GM23338 (cell line): ENCODE measurements at regions not wholly inside any gene's neighbourhood (a gene's known extent, or its start where the extent isn't known, plus 50 kb on each side); places are given as distances from the start of the nearest gene placed in this dataset.

Experiments used
- ATAC-seq: fragments of 200-7000 bp; cut with Tn5 transposase; 3 replicates; pipeline ENCODE4 v1.9.1; 2020
- DNase-seq: peaks from one replicate; pipeline ENCODE4 v3.0.0-alpha.2; 2015; ENCODE audit warnings: low spot score
- H2AFZ ChIP-seq: fragments of 200-600 bp; sonication (generic); 2 replicates; pipeline ENCODE4 v1.8.0; 2016; ENCODE audit warnings: antibody characterized with exemption, mild to moderate bottlenecking, moderate library complexity
- H3F3A ChIP-seq: fragments of 200-600 bp; sonication (generic); replicated peaks from 2 replicates; pipeline ENCODE4 v1.8.0; 2017; ENCODE audit warnings: antibody characterized with exemption, mixed run types, low read depth
- H3K27ac ChIP-seq: fragments of 200-600 bp; sonication (generic); 2 replicates; pipeline ENCODE4 v1.6.1; 2016; ENCODE audit warnings: low read depth
- H3K27me3 ChIP-seq: fragments of 200-600 bp; sonication (generic); 2 replicates; pipeline ENCODE4 v1.8.0; 2016; ENCODE audit warnings: mild to moderate bottlenecking, mixed run types, moderate library complexity; ENCODE audit not compliant: insufficient read depth
- H3K36me3 ChIP-seq: fragments of 200-600 bp; sonication (generic); 2 replicates; pipeline ENCODE4 v1.8.0; 2016; ENCODE audit warnings: mild to moderate bottlenecking; ENCODE audit not compliant: insufficient read depth
- H3K4me1 ChIP-seq: fragments of 200-600 bp; sonication (generic); 2 replicates; pipeline ENCODE4 v1.8.0; 2016; ENCODE audit warnings: mild to moderate bottlenecking, moderate library complexity; ENCODE audit not compliant: insufficient read depth
- H3K4me2 ChIP-seq: fragments of 200-600 bp; sonication (generic); 2 replicates; pipeline ENCODE4 v1.7.1; 2017; ENCODE audit warnings: mixed run types
- H3K4me3 ChIP-seq: fragments of 200-600 bp; sonication (generic); 2 replicates; pipeline ENCODE4 v1.6.1; 2016; ENCODE audit warnings: mixed run types
- H3K79me2 ChIP-seq: fragments of 200-600 bp; sonication (generic); replicated peaks from 2 replicates; pipeline ENCODE4 v1.8.0; 2017; ENCODE audit warnings: mild to moderate bottlenecking; ENCODE audit not compliant: insufficient read depth
- H3K9me2 ChIP-seq: fragments of 200-600 bp; sonication (generic); 2 replicates; pipeline ENCODE4 v1.8.0; 2017; ENCODE audit not compliant: insufficient read depth
- H4K20me1 ChIP-seq: fragments of 200-600 bp; sonication (generic); replicated peaks from 2 replicates; pipeline ENCODE4 v1.8.0; 2017; ENCODE audit warnings: mild to moderate bottlenecking; ENCODE audit not compliant: insufficient read depth
- H3K27ac Mint-ChIP-seq: 2 replicates; pipeline ENCODE4 v1.8.0; 2020; ENCODE audit warnings: inconsistent platforms, mild to moderate bottlenecking, moderate library complexity, mixed read lengths
- H3K27me3 Mint-ChIP-seq: 3 replicates; pipeline ENCODE4 v1.8.0; 2022; ENCODE audit warnings: low read depth, mild to moderate bottlenecking, moderate library complexity, mixed read lengths, inconsistent platforms; ENCODE audit not compliant: insufficient read depth, poor library complexity
- H3K36me3 Mint-ChIP-seq: 3 replicates; pipeline ENCODE4 v1.8.0; 2021; ENCODE audit warnings: low read depth, mild to moderate bottlenecking, inconsistent platforms, moderate library complexity, mixed read lengths
- H3K4me1 Mint-ChIP-seq: 3 replicates; pipeline ENCODE4 v1.8.0; 2020; ENCODE audit warnings: mild to moderate bottlenecking, inconsistent platforms, mixed read lengths
- H3K4me3 Mint-ChIP-seq: 3 replicates; pipeline ENCODE4 v1.8.0; 2021; ENCODE audit warnings: moderate library complexity, mild to moderate bottlenecking, inconsistent platforms, mixed read lengths
- H3K9me3 Mint-ChIP-seq: 3 replicates; pipeline ENCODE4 v1.8.0; 2020; ENCODE audit warnings: moderate library complexity, mild to moderate bottlenecking, inconsistent platforms, mixed read lengths
- ETS1 ChIP-seq: IDR thresholded peaks from 2 replicates; pipeline ENCODE4 v1.6.1; 2016; ENCODE audit warnings: antibody characterized with exemption
- EZH2 ChIP-seq: fragments of 200-600 bp; sonication (generic); IDR thresholded peaks from one replicate; pipeline ENCODE4 v1.8.0; 2017; ENCODE audit warnings: antibody characterized with exemption, mild to moderate bottlenecking, low read depth; ENCODE audit not compliant: unreplicated experiment
- EZH2phosphoT487 ChIP-seq: fragments of 200-600 bp; sonication (generic); IDR thresholded peaks from one replicate; pipeline ENCODE4 v1.8.1; 2018; ENCODE audit warnings: antibody characterized with exemption; ENCODE audit not compliant: unreplicated experiment
- JUNB ChIP-seq: IDR thresholded peaks from one replicate; pipeline ENCODE4 v1.6.1; 2016; ENCODE audit warnings: antibody characterized with exemption; ENCODE audit not compliant: unreplicated experiment
- NANOG ChIP-seq: IDR thresholded peaks from 2 replicates; pipeline ENCODE4 v1.6.1; 2016; ENCODE audit warnings: antibody characterized with exemption, borderline replicate concordance
- POLR2AphosphoS5 ChIP-seq: IDR thresholded peaks from 2 replicates; pipeline ENCODE4 v1.6.1; 2016; ENCODE audit warnings: antibody characterized with exemption, low read depth
- REST ChIP-seq: IDR thresholded peaks from one replicate; pipeline ENCODE4 v1.6.1; 2018; ENCODE audit warnings: antibody characterized with exemption; ENCODE audit not compliant: unreplicated experiment
- STAT1 ChIP-seq: IDR thresholded peaks from one replicate; pipeline ENCODE4 v1.6.1; 2016; ENCODE audit warnings: antibody characterized with exemption; ENCODE audit not compliant: unreplicated experiment
- ZNF114 ChIP-seq: fragments of 250-450 bp; sonication (Bioruptor Pico); IDR thresholded peaks from 2 replicates; pipeline ENCODE4 v1.5.0; 2020; ENCODE audit warnings: mild to moderate bottlenecking, moderate library complexity
- ZNF331 ChIP-seq: fragments of 250-450 bp; sonication (Bioruptor Pico); IDR thresholded peaks from 2 replicates; pipeline ENCODE4 v1.5.0; 2020; ENCODE audit warnings: low read depth, mild to moderate bottlenecking, moderate library complexity
- ZNF462 ChIP-seq: fragments of 250-450 bp; sonication (Bioruptor Pico); IDR thresholded peaks from 2 replicates; pipeline ENCODE4 v1.5.0; 2020; ENCODE audit warnings: mild to moderate bottlenecking, moderate library complexity

- no peaks in the 10 kb centered on the region for H3K4me1 ChIP-seq
- no peak overlapping the region for H3K4me3 ChIP-seq
- no peak for DNase-seq
- Mint-ChIP-seq H3K4me3 (no peak overlapping the region), H3K4me1 (peaks cover 6% of the 10 kb centered on the region; the same call in 2 of the 3 replicates), H3K9me3 (no peaks in the 10 kb centered on the region), H3K36me3 (no peaks in the 10 kb centered on the region; the same call in 2 of the 3 replicates), H3K27me3 (no peaks in the 10 kb centered on the region), H3K27ac (no peak overlapping the region)
- H2AFZ ChIP-seq, result no peak overlapping the region
- TF ChIP-seq ZNF462 (CRISPR knock-in tag) (no peak), EZH2 (no peak), ZNF114 (CRISPR knock-in tag) (no peak)
- peaks cover 9% of the 10 kb centered on the region; the same call in 1 of the 2 replicates for H3K9me2 ChIP-seq
- no peaks in the 10 kb centered on the region for H3K79me2 ChIP-seq
- H3K27ac ChIP-seq, result no peak overlapping the region
- no peaks in the 10 kb centered on the region for H3K27me3 ChIP-seq
- no peaks in the 10 kb centered on the region for H3K36me3 ChIP-seq
- H4K20me1 ChIP-seq, result no peaks in the 10 kb centered on the region
- no peak overlapping the region for H3K4me2 ChIP-seq
- ATAC-seq, result no peak
- no peaks in the 10 kb centered on the region for H3F3A ChIP-seq
Measured at GRCh38 chr3:115251509-115251908, 104.4 kb upstream of the ZBTB20 start.

GRCh38 chr3:115252679-115253078 is 105.6 kb upstream of the ZBTB20 start:
- H2AFZ ChIP-seq, result peak overlapping the region; percentile 60; the same call in 1 of the 2 replicates
- Mint-ChIP-seq H3K9me3 (no peaks in the 10 kb centered on the region; the same call in 2 of the 3 replicates), H3K4me1 (peaks cover 6% of the 10 kb centered on the region; the same call in 2 of the 3 replicates), H3K27me3 (no peaks in the 10 kb centered on the region), H3K27ac (no peak overlapping the region), H3K4me3 (no peak overlapping the region), H3K36me3 (no peaks in the 10 kb centered on the region; the same call in 2 of the 3 replicates)
- no peaks in the 10 kb centered on the region for H3K79me2 ChIP-seq
- ATAC-seq, result no peak
- H4K20me1 ChIP-seq, result no peaks in the 10 kb centered on the region
- no peaks in the 10 kb centered on the region for H3F3A ChIP-seq
- H3K27ac ChIP-seq, result no peak overlapping the region
- H3K36me3 ChIP-seq, result no peaks in the 10 kb centered on the region
- no peak for DNase-seq
- peaks cover 9% of the 10 kb centered on the region; the same call in 1 of the 2 replicates for H3K9me2 ChIP-seq
- H3K4me2 ChIP-seq, result no peak overlapping the region
- H3K27me3 ChIP-seq, result no peaks in the 10 kb centered on the region
- H3K4me3 ChIP-seq, result no peak overlapping the region
- no peaks in the 10 kb centered on the region for H3K4me1 ChIP-seq
- TF ChIP-seq ETS1 (no peak), NANOG (no peak), POLR2AphosphoS5 (no peak), EZH2phosphoT487 (no peak), STAT1 (no peak), ZNF331 (CRISPR knock-in tag) (no peak), REST (no peak), JUNB (no peak)
